ENCODE measurements at regions not wholly inside any gene's neighbourhood (a gene's known extent, or its start where the extent isn't known, plus 50 kb on each side); places are given as distances from the start of the nearest gene placed in this dataset.
"Not testable (repeated sequence)": the region's sequence is repeated elsewhere in the genome, so short reads cannot be mapped to it uniquely, and the experiment has no call there.

- DNase-seq: no peak
Measured at GRCh38 chr11:39806652-39807051, 1652.8 kb downstream of the LRRC4C start.

- no peak for DNase-seq
Measured at GRCh38 chr11:39804271-39804670, 1655.2 kb downstream of the LRRC4C start.

DNA sequence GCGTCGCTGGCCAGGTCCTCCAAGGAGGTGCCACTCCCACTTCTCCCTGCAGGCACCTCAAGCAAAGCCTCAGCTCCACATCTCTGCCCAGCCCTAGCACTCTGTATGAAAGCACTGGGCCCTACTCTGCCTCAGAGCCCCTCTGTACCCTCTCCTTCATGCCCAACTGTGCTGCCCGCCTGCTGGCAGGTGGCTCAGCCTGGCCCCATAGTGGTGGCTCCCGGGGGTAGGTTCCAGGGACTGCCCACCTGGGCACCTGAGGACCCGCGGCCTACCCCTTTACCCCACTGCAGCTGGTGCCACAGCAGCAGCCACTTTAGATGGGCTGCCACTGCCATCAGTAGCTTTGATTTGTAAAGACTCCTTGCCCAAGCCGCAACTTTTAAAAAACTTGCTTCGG lies 1672.8 kb downstream of the LRRC4C start:
- no peak for DNase-seq

- DNase-seq: no peak
Measured at GRCh38 chr11:39786281-39786680, 1673.2 kb downstream of the LRRC4C start.

GRCh38 chr11:39784873-39785272 lies 1674.6 kb downstream of the LRRC4C start:
- no peak for DNase-seq

- no peak for DNase-seq
Measured at GRCh38 chr11:39780131-39780530, 1679.3 kb downstream of the LRRC4C start.

- DNase-seq: no peak
Measured at GRCh38 chr11:39777035-39777434, 1682.4 kb downstream of the LRRC4C start.

- no peak for DNase-seq
Measured at GRCh38 chr11:39772525-39773137, 1686.8 kb downstream of the LRRC4C start.

- DNase-seq: no peak
Measured at GRCh38 chr11:39768214-39768613, 1691.2 kb downstream of the LRRC4C start.

DNA sequence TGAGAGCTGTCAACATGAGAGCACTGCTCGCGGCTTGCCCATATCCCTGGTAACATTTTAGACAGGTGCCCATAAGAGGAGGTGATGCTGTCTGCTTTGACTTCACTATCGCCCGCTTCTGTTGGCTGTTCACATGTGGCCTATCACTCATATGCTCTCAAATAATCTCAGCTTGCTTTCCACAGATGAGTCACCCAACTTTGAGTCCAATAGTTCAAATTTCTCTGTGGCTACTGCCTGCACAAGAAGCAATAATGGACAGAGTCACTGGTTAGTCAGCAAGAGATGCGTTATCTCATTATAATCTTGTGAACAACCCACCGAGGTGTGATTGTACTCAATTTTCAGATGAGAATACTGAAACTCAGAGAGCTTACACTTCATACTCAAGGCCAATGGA lies 1714.1 kb downstream of the LRRC4C start:
- DNase-seq: no peak

- DNase-seq: no peak
Measured at GRCh38 chr11:39741066-39741465, 1718.4 kb downstream of the LRRC4C start.

DNA sequence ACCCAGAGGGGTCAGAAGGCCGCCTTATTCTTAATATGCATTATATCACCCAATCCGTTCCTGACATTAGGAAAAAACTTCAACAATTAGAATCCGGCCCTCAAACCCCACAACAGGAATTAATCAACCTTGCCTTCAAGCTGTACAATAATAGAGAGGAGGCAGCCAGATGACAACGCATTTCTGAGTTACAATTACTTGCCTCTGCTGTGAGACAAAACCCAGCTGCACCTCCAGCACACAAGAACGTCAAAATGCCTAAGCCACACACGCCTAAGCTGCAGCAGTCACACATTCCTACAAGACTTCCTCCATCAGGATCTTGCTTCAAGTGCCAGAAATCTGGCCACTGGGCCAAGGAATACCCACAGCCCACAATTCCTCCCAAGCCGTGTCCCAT lies 1723.1 kb downstream of the LRRC4C start:
- not testable (repeated sequence) for DNase-seq

DNA sequence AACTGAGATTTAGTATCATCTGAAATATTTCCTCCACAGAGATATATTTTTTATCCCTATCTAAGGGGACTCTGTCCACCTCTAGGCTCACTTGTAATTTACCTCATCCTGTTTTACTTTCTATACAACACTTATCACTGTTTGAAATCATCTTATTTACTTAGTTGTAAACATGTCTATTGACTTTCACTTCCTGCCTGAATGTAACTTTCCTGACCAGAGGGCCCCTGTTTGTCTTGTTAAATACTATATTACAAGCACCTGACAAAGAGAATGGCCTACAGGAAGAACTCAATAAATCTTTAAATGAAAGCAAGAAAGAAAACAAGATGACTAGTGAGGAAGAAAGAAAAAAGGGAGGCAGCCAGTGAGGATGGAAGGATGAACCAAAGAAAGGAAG lies 1727.5 kb downstream of the LRRC4C start:
- DNase-seq: no peak

GRCh38 chr11:39725081-39725480 lies 1734.4 kb downstream of the LRRC4C start:
- DNase-seq: no peak

- no peak for DNase-seq
Measured at GRCh38 chr11:39724404-39724803, 1735.0 kb downstream of the LRRC4C start.

GRCh38 chr11:39712581-39712980 lies 1746.9 kb downstream of the LRRC4C start:
- DNase-seq: no peak

DNA sequence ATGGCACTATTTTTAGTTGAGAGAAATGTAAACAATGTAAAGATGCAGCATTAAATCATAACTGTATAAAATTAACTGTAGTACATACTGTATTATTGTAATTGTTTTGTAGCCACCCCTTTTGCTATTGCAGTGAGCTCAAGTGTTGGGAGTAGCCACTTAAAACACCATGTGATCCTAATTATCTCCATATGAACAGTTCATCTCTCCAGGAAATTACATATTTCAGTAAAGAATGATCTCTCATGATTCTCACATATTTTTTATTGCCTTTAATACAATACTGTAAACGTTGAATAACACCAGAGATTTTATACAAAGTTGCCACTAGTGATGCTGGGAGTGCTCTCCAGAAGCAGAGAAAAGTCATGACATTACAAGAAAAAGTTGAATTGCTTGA lies 1768.6 kb downstream of the LRRC4C start:
- DNase-seq: no peak

- DNase-seq: no peak
Measured at GRCh38 chr11:39683951-39684554, 1775.4 kb downstream of the LRRC4C start.

GRCh38 chr11:39683288-39683950 lies 1776.0 kb downstream of the LRRC4C start:
- no peak for DNase-seq

DNA sequence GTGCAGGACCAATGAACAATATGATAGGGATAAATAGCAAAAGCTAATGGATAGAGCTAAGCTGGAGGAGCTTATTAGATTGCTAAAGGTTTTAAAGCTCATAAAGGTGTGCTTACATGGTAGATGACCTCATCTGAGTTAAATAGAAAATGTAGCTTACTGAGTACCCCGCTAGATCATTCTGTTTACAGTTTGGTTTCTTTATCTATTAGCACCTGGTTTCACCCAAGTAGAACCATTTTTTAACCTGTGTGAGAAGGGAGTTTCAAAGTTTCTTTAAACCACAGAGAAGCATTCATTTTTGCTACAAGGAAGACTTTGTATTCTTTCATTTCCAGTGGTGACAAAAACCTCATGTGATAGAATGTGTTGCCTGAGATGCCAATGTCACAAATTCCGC lies 1778.0 kb downstream of the LRRC4C start:
- DNase-seq: no peak

- DNase-seq: no peak
Measured at GRCh38 chr11:39678996-39679395, 1780.5 kb downstream of the LRRC4C start.

DNA sequence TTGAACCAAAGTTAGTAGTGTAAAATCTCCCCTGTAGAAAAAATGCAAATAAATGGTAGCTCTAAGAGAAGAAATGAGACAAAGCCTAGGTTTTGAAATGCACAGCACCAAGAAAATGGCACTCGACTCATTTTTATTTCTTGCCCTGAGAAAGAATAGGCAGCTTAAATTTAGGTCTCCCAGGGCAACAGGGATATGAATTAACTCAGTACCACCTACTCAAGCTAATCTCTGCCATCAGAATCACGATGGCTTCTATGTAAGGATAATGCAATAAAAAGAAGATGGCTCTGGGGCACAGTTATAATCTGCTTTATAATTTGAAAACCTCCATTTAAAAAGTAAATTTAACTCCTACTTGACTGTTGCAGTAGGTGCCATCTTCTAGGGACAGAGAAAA lies 1784.3 kb downstream of the LRRC4C start:
- DNase-seq: no peak

GRCh38 chr11:39674761-39675160 lies 1784.7 kb downstream of the LRRC4C start:
- no peak for DNase-seq

DNA sequence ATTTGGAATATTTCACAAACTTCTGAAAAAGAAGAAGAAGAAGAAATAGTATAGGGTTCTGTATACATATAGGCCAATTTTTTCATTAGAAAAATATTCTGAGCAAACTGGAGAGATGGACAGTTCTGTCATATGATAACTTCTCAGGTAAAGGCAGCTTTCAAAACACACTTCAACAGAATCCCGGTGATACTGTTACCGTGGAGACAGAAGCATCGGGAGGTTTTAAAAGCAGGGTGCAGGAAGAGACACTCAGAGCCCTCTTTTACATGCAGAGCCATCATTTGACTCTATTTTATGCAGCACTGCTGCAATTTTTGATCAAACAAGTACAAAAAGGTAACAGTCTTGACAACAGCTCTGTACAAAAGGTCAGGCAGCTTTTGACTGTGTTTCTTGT lies 1785.4 kb downstream of the LRRC4C start:
- DNase-seq: no peak

DNA sequence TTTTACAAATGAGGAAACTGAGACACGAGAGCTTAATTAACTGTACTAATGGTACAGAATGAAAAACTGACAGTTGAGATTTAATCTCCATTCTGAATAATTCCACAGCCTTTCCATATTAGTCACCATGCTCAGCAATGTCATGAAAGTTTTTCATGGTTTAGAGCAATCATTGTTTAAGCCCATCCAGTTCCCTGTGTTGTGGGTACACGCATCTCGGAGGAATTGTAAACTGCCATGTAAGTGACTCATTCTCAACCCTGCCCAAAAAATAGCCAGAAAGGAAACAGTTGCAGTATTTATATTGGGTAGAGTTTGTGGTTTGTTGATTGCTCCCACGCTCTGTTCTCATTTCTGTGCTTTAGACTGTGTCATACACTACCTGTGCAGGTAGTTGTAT lies 1790.8 kb downstream of the LRRC4C start:
- no peak for DNase-seq
